ENCODE measurements at regions not wholly inside any gene's neighbourhood (a gene's known extent, or its start where the extent isn't known, plus 50 kb on each side); places are given as distances from the start of the nearest gene placed in this dataset.
"Not testable (repeated sequence)": the region's sequence is repeated elsewhere in the genome, so short reads cannot be mapped to it uniquely, and the experiment has no call there.

GRCh38 chr3:72646263-72646662 is 202.0 kb downstream of the SHQ1 start:
- no peak overlapping the region for H3K4me3 ChIP-seq (ENCODE audit: insufficient read depth, low read depth, low read length, poor library complexity, severe bottlenecking)
- H3K36me3 ChIP-seq (ENCODE audit: control insufficient read depth, insufficient read depth, low read length): no peaks in the 10 kb centered on the region
- H3K27ac ChIP-seq (ENCODE audit: insufficient read depth, low read length, poor library complexity, severe bottlenecking): no peak overlapping the region
- H3K4me1 ChIP-seq (ENCODE audit: control insufficient read depth, insufficient read depth, low read length, poor library complexity, severe bottlenecking): no peaks in the 10 kb centered on the region
- H3K9me3 ChIP-seq (ENCODE audit: control insufficient read depth, low read length): no peaks in the 10 kb centered on the region
- DNase-seq: no peak
- no peaks in the 10 kb centered on the region for H3K27me3 ChIP-seq (replicated peaks; ENCODE audit: control insufficient read depth, insufficient read depth, low read length, poor library complexity, severe bottlenecking)

- not testable (repeated sequence) for H3K4me3 ChIP-seq (ENCODE audit: insufficient read depth, low read depth, low read length, poor library complexity, severe bottlenecking); H3K36me3 ChIP-seq (ENCODE audit: control insufficient read depth, insufficient read depth, low read length); H3K9me3 ChIP-seq (ENCODE audit: control insufficient read depth, low read length); DNase-seq; H3K27ac ChIP-seq (ENCODE audit: insufficient read depth, low read length, poor library complexity, severe bottlenecking); H3K4me1 ChIP-seq (ENCODE audit: control insufficient read depth, insufficient read depth, low read length, poor library complexity, severe bottlenecking); H3K27me3 ChIP-seq (replicated peaks; ENCODE audit: control insufficient read depth, insufficient read depth, low read length, poor library complexity, severe bottlenecking)
Measured at GRCh38 chr3:72643635-72644034, 204.6 kb downstream of the SHQ1 start.

GRCh38 chr3:72641684-72642083 is 206.6 kb downstream of the SHQ1 start:
- Histone ChIP-seq H3K27me3 (replicated peaks; ENCODE audit: control insufficient read depth, insufficient read depth, low read length, poor library complexity, severe bottlenecking) (no peaks in the 10 kb centered on the region), H3K36me3 (ENCODE audit: control insufficient read depth, insufficient read depth, low read length) (no peaks in the 10 kb centered on the region), H3K4me3 (ENCODE audit: insufficient read depth, low read depth, low read length, poor library complexity, severe bottlenecking) (no peak overlapping the region), H3K4me1 (ENCODE audit: control insufficient read depth, insufficient read depth, low read length, poor library complexity, severe bottlenecking) (no peaks in the 10 kb centered on the region), H3K9me3 (ENCODE audit: control insufficient read depth, low read length) (no peaks in the 10 kb centered on the region), H3K27ac (ENCODE audit: insufficient read depth, low read length, poor library complexity, severe bottlenecking) (no peak overlapping the region)
- no peak for DNase-seq

GRCh38 chr3:72641072-72641471 is 207.2 kb downstream of the SHQ1 start:
- H3K27ac ChIP-seq (ENCODE audit: insufficient read depth, low read length, poor library complexity, severe bottlenecking): no peak overlapping the region
- H3K9me3 ChIP-seq (ENCODE audit: control insufficient read depth, low read length): no peaks in the 10 kb centered on the region
- no peaks in the 10 kb centered on the region for H3K36me3 ChIP-seq (ENCODE audit: control insufficient read depth, insufficient read depth, low read length)
- H3K4me1 ChIP-seq (ENCODE audit: control insufficient read depth, insufficient read depth, low read length, poor library complexity, severe bottlenecking): no peaks in the 10 kb centered on the region
- no peaks in the 10 kb centered on the region for H3K27me3 ChIP-seq (replicated peaks; ENCODE audit: control insufficient read depth, insufficient read depth, low read length, poor library complexity, severe bottlenecking)
- no peak overlapping the region for H3K4me3 ChIP-seq (ENCODE audit: insufficient read depth, low read depth, low read length, poor library complexity, severe bottlenecking)
- DNase-seq: no peak

- DNase-seq: no peak
- H3K27me3 ChIP-seq (replicated peaks; ENCODE audit: control insufficient read depth, insufficient read depth, low read length, poor library complexity, severe bottlenecking): no peaks in the 10 kb centered on the region
- H3K4me1 ChIP-seq (ENCODE audit: control insufficient read depth, insufficient read depth, low read length, poor library complexity, severe bottlenecking): no peaks in the 10 kb centered on the region
- H3K36me3 ChIP-seq (ENCODE audit: control insufficient read depth, insufficient read depth, low read length): no peaks in the 10 kb centered on the region
- no peaks in the 10 kb centered on the region for H3K9me3 ChIP-seq (ENCODE audit: control insufficient read depth, low read length)
- no peak overlapping the region for H3K27ac ChIP-seq (ENCODE audit: insufficient read depth, low read length, poor library complexity, severe bottlenecking)
- H3K4me3 ChIP-seq (ENCODE audit: insufficient read depth, low read depth, low read length, poor library complexity, severe bottlenecking): no peak overlapping the region
Measured at GRCh38 chr3:72636969-72637597, 211.2 kb downstream of the SHQ1 start.

GRCh38 chr3:72635551-72635950 is 212.7 kb downstream of the SHQ1 start:
- Histone ChIP-seq H3K27me3 (replicated peaks; ENCODE audit: control insufficient read depth, insufficient read depth, low read length, poor library complexity, severe bottlenecking) (no peaks in the 10 kb centered on the region), H3K27ac (ENCODE audit: insufficient read depth, low read length, poor library complexity, severe bottlenecking) (no peak overlapping the region), H3K9me3 (ENCODE audit: control insufficient read depth, low read length) (no peaks in the 10 kb centered on the region), H3K4me1 (ENCODE audit: control insufficient read depth, insufficient read depth, low read length, poor library complexity, severe bottlenecking) (no peaks in the 10 kb centered on the region), H3K36me3 (ENCODE audit: control insufficient read depth, insufficient read depth, low read length) (no peaks in the 10 kb centered on the region), H3K4me3 (ENCODE audit: insufficient read depth, low read depth, low read length, poor library complexity, severe bottlenecking) (no peak overlapping the region)
- DNase-seq: no peak

GRCh38 chr3:72634128-72634527 is 214.1 kb downstream of the SHQ1 start:
- Histone ChIP-seq H3K36me3 (ENCODE audit: control insufficient read depth, insufficient read depth, low read length) (no peaks in the 10 kb centered on the region), H3K27ac (ENCODE audit: insufficient read depth, low read length, poor library complexity, severe bottlenecking) (no peak overlapping the region), H3K27me3 (replicated peaks; ENCODE audit: control insufficient read depth, insufficient read depth, low read length, poor library complexity, severe bottlenecking) (no peaks in the 10 kb centered on the region), H3K9me3 (ENCODE audit: control insufficient read depth, low read length) (no peaks in the 10 kb centered on the region), H3K4me1 (ENCODE audit: control insufficient read depth, insufficient read depth, low read length, poor library complexity, severe bottlenecking) (no peaks in the 10 kb centered on the region), H3K4me3 (ENCODE audit: insufficient read depth, low read depth, low read length, poor library complexity, severe bottlenecking) (no peak overlapping the region)
- no peak for DNase-seq

- DNase-seq: no peak
- no peaks in the 10 kb centered on the region for H3K36me3 ChIP-seq (ENCODE audit: control insufficient read depth, insufficient read depth, low read length)
Measured at GRCh38 chr3:72633534-72633933, 214.7 kb downstream of the SHQ1 start.

GRCh38 chr3:72633121-72633520 is 215.1 kb downstream of the SHQ1 start:
- no peaks in the 10 kb centered on the region for H3K9me3 ChIP-seq (ENCODE audit: control insufficient read depth, low read length)
- H3K27ac ChIP-seq (ENCODE audit: insufficient read depth, low read length, poor library complexity, severe bottlenecking): no peak overlapping the region
- no peaks in the 10 kb centered on the region for H3K36me3 ChIP-seq (ENCODE audit: control insufficient read depth, insufficient read depth, low read length)
- no peaks in the 10 kb centered on the region for H3K27me3 ChIP-seq (replicated peaks; ENCODE audit: control insufficient read depth, insufficient read depth, low read length, poor library complexity, severe bottlenecking)
- H3K4me1 ChIP-seq (ENCODE audit: control insufficient read depth, insufficient read depth, low read length, poor library complexity, severe bottlenecking): no peaks in the 10 kb centered on the region
- DNase-seq: no peak
- H3K4me3 ChIP-seq (ENCODE audit: insufficient read depth, low read depth, low read length, poor library complexity, severe bottlenecking): no peak overlapping the region

More at GRCh38 chr3:72633534-72633933, 214.7 kb downstream of the SHQ1 start:
- Histone ChIP-seq H3K4me1 (ENCODE audit: control insufficient read depth, insufficient read depth, low read length, poor library complexity, severe bottlenecking) (no peaks in the 10 kb centered on the region), H3K4me3 (ENCODE audit: insufficient read depth, low read depth, low read length, poor library complexity, severe bottlenecking) (no peak overlapping the region), H3K27ac (ENCODE audit: insufficient read depth, low read length, poor library complexity, severe bottlenecking) (no peak overlapping the region), H3K9me3 (ENCODE audit: control insufficient read depth, low read length) (no peaks in the 10 kb centered on the region), H3K27me3 (replicated peaks; ENCODE audit: control insufficient read depth, insufficient read depth, low read length, poor library complexity, severe bottlenecking) (no peaks in the 10 kb centered on the region)

GRCh38 chr3:72632129-72632528 is 216.1 kb downstream of the SHQ1 start:
- no peak overlapping the region for H3K27ac ChIP-seq (ENCODE audit: insufficient read depth, low read length, poor library complexity, severe bottlenecking)

More at GRCh38 chr3:72632129-72632528, 216.1 kb downstream of the SHQ1 start:
- DNase-seq: no peak
- Histone ChIP-seq H3K9me3 (ENCODE audit: control insufficient read depth, low read length) (no peaks in the 10 kb centered on the region), H3K36me3 (ENCODE audit: control insufficient read depth, insufficient read depth, low read length) (no peaks in the 10 kb centered on the region), H3K27me3 (replicated peaks; ENCODE audit: control insufficient read depth, insufficient read depth, low read length, poor library complexity, severe bottlenecking) (no peaks in the 10 kb centered on the region), H3K4me1 (ENCODE audit: control insufficient read depth, insufficient read depth, low read length, poor library complexity, severe bottlenecking) (no peaks in the 10 kb centered on the region), H3K4me3 (ENCODE audit: insufficient read depth, low read depth, low read length, poor library complexity, severe bottlenecking) (no peak overlapping the region)
